HepG2 (cell line): ENCODE measurements at regions not wholly inside any gene's neighbourhood (a gene's known extent, or its start where the extent isn't known, plus 50 kb on each side); places are given as distances from the start of the nearest gene placed in this dataset.

Experiments used
- ATAC-seq: fragments of 200-7000 bp; cut with Tn5 transposase; 3 replicates; pipeline ENCODE4 v1.9.1; 2020; ENCODE audit warnings: mild to moderate bottlenecking, moderate library complexity
- BruUV-seq: library from RNA; stranded (reverse); fragments of 400-500 nt; replicated peaks from 2 replicates; lab custom pipeline; 2021; lab: Mats Ljungman, UMichigan
- CTCF ChIA-PET: fragments of 300-600 bp; formaldehyde crosslinking; extraction: SDS; loops from one replicate; lab custom pipeline; 2021; ENCODE audit warnings: low total read pairs, inconsistent platforms, low intra/inter-chr PET ratio; lab: Yijun Ruan, JAX
- POLR2A ChIA-PET: fragments of 350-600 bp; sonication (Branson Sonifier 250); formaldehyde crosslinking; loops from one replicate; lab custom pipeline; 2020; ENCODE audit warnings: antibody characterized with exemption, inconsistent platforms; lab: Yijun Ruan, JAX
- DNase-seq: peaks from one replicate; pipeline ENCODE4 v3.0.0-alpha.2; 2015; ENCODE audit warnings: low spot score
- FAIRE-seq: peaks from 3 replicates; lab custom pipeline; 2011; peaks lifted over from hg19 to GRCh38; lab: Jason Lieb, UNC
- H2AFZ ChIP-seq: one replicate; pipeline ENCODE4 v1.6.1; 2011; ENCODE audit warnings: low read length, inconsistent platforms
- H3K27ac ChIP-seq: fragments of 300-600 bp; 3 replicates; pipeline ENCODE4 v1.8.0; 2011; ENCODE audit warnings: mixed run types, mild to moderate bottlenecking, mixed read lengths, low read length, inconsistent platforms; ENCODE audit not compliant: insufficient read depth; ENCODE audit errors: extremely low read length
- H3K27me3 ChIP-seq, 2 experiments: fragments of 200-600 bp in 1 of 2; 2 replicates in 1 of 2; 3 replicates in 1 of 2; pipeline versions ENCODE4 v1.6.0 to v1.8.0; 2011; ENCODE audit warnings: low read length in 2 of 2, mild to moderate bottlenecking in 2 of 2, moderate library complexity in 2 of 2, inconsistent platforms in 1 of 2; ENCODE audit not compliant: insufficient read depth in 2 of 2, control insufficient read depth in 1 of 2
- H3K36me3 ChIP-seq, 2 experiments: fragments of 200-600 bp in 1 of 2; replicated peaks in 1 of 2; 2 replicates in 1 of 2; 3 replicates in 1 of 2; pipeline versions ENCODE4 v1.5.1 to v1.8.0; 2011; ENCODE audit warnings: low read length in 2 of 2, inconsistent platforms in 1 of 2; ENCODE audit not compliant: insufficient read depth in 2 of 2, control insufficient read depth in 1 of 2
- H3K4me1 ChIP-seq: 2 replicates; pipeline ENCODE4 v1.5.1; 2012; ENCODE audit warnings: low read length, inconsistent platforms; ENCODE audit not compliant: insufficient read depth
- H3K4me2 ChIP-seq: 2 replicates; pipeline ENCODE4 v1.6.0; 2011; ENCODE audit warnings: low read depth, low read length, inconsistent platforms
- H3K4me3 ChIP-seq, 3 experiments: fragments of 200-600 bp in 1 of 3; sonication (generic), shearing (Covaris generic) in 1 of 3; replicated peaks in 1 of 3; 2 replicates each; pipeline ENCODE4 v1.5.1; 2011 to 2016; ENCODE audit warnings: low read length in 3 of 3, inconsistent platforms in 2 of 3, low read depth in 2 of 3, mild to moderate bottlenecking in 2 of 3, control low read depth in 1 of 3, mixed read lengths in 1 of 3; ENCODE audit not compliant: insufficient read depth in 1 of 3
- H3K79me2 ChIP-seq: one replicate; pipeline ENCODE4 v1.6.1; 2011; ENCODE audit warnings: low read length, inconsistent platforms; ENCODE audit not compliant: insufficient read depth
- H3K9ac ChIP-seq: 2 replicates; pipeline ENCODE4 v1.6.0; 2011; ENCODE audit warnings: mild to moderate bottlenecking, low read depth, low read length, inconsistent platforms; ENCODE audit not compliant: insufficient read depth
- H3K9me3 ChIP-seq: 2 replicates; pipeline ENCODE4 v1.5.1; 2012; ENCODE audit warnings: mild to moderate bottlenecking, low read length
- H4K20me1 ChIP-seq: 2 replicates; pipeline ENCODE4 v1.6.0; 2011; ENCODE audit warnings: inconsistent platforms, mild to moderate bottlenecking, low read length, moderate library complexity; ENCODE audit not compliant: insufficient read depth
- FOSL2 ChIP-seq: sonication (generic); formaldehyde crosslinking; IDR thresholded peaks from 2 replicates; pipeline ENCODE4 v1.4.0; 2020; ENCODE audit warnings: missing genetic modification reagents
- GFI1 ChIP-seq: sonication (generic); formaldehyde crosslinking; IDR thresholded peaks from 2 replicates; pipeline ENCODE4 v1.5.0; 2020; ENCODE audit warnings: missing genetic modification reagents, mild to moderate bottlenecking, borderline replicate concordance
- USF2 ChIP-seq, 2 experiments: sonication (generic) in 1 of 2; formaldehyde crosslinking in 1 of 2; IDR thresholded peaks; 2 replicates each; pipeline versions ENCODE4 v1.5.1 to v1.6.1; 2011 to 2020; ENCODE audit warnings: borderline replicate concordance in 1 of 2, low read depth in 1 of 2, low read length in 1 of 2, mild to moderate bottlenecking in 1 of 2, missing genetic modification reagents in 1 of 2, moderate library complexity in 1 of 2
- ZBTB34 ChIP-seq: sonication (generic); formaldehyde crosslinking; IDR thresholded peaks from 2 replicates; pipeline ENCODE4 v1.8.0; 2022; ENCODE audit warnings: mild to moderate bottlenecking, missing genetic modification reagents
- ZNF605 ChIP-seq: sonication (generic); formaldehyde crosslinking; IDR thresholded peaks from 2 replicates; pipeline ENCODE4 v1.8.0; 2022; ENCODE audit warnings: mild to moderate bottlenecking, missing genetic modification reagents
- ZNF678 ChIP-seq: sonication (generic); formaldehyde crosslinking; IDR thresholded peaks from 2 replicates; pipeline ENCODE4 v1.4.0; 2020; ENCODE audit warnings: mild to moderate bottlenecking, missing genetic modification reagents
- ZNF891 ChIP-seq: sonication (generic); formaldehyde crosslinking; IDR thresholded peaks from 2 replicates; pipeline ENCODE4 v1.5.0; 2020; ENCODE audit warnings: mild to moderate bottlenecking, missing genetic modification reagents
- WGBS: methylation state at CpG from one replicate; pipeline ENCODE4 v1.1.6; 2017; ENCODE audit warnings: low lambda C conversion rate; 5-methylcytosine and 5-hydroxymethylcytosine counted together
- in situ Hi-C: cut with HindIII; loops from 2 replicates; pipeline ENCODE4 v1.10.0; 2017; ENCODE audit warnings: low pct_unique_long_range_greater_than_20kb; ENCODE audit not compliant: extremely low pct_ligation_motif_present
- intact Hi-C: fragments of 100-400 bp; cut with micrococcal nuclease; formaldehyde crosslinking; loops from one replicate; pipeline ENCODE4 v1.10.0; 2022; ENCODE audit not compliant: unreplicated experiment
- TF ChIP-seq, protein P1 (sequence below): sonication (generic); formaldehyde crosslinking; conservative IDR thresholded peaks from 2 replicates; pipeline ENCODE4 v1.8.1; 2023; ENCODE audit warnings: missing genetic modification reagents
- TF ChIP-seq, protein P2 (sequence below): sonication (generic); formaldehyde crosslinking; IDR thresholded peaks from 2 replicates; pipeline ENCODE4 v1.4.0; 2020; ENCODE audit warnings: missing genetic modification reagents, low read depth, mild to moderate bottlenecking, borderline replicate concordance
- TF ChIP-seq, protein P3 (sequence below): sonication (generic); formaldehyde crosslinking; IDR thresholded peaks from 2 replicates; pipeline ENCODE4 v1.5.1; 2020; ENCODE audit warnings: missing genetic modification reagents, mild to moderate bottlenecking, borderline replicate concordance
- TF ChIP-seq, protein P4 (sequence below): sonication (generic); formaldehyde crosslinking; IDR thresholded peaks from 2 replicates; pipeline ENCODE4 v1.8.0; 2023; ENCODE audit warnings: mild to moderate bottlenecking, missing genetic modification reagents

DNA sequence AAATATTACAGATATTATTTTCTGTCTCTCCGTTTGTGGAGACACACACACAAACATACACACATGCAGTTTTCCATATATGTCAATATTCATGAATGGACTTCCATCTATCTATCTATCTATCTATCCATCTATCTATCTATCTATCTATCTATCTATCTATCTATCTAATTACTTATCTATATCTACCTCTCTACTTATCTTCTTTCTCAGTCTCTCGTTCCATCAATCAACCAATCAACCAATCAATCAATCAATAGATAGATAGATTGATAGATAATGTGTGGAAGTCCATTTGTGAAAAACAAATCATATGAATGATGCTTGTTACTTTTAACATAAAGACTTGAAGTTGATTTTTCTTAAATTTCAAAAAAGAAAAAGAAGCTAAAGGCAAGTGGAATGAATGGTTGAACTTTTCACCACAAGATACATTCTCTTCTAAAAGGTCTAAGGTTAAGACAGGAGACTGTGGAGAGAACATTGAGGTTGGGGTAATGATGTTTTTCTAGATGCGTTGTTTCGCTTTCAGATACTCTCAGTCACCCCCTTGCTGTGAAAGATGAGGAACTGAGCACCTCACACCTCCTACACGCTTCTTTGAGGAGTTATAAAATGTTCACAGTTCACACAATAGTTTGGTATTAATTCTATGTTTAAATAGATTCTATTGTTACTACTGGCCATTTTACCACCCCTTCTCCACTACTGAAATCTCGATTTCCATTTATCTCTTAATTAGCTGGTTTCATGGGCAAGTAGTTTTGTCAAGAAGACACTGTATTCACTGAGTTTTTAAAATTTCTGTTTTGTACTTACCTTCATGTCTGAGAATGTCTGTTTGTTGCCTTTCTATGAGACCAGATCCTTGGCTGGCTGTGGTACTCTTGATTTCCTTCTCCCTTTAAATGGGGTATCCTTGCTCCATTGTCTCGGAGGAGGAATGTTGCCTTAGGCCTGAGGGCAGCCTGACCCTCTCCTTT, 114.1 kb downstream of the EMX2 start:
- no peak overlapping the region for H3K4me3 ChIP-seq
- no peaks in the 10 kb centered on the region for H3K79me2 ChIP-seq
- H4K20me1 ChIP-seq = no peaks in the 10 kb centered on the region
- no peaks in the 10 kb centered on the region for H3K36me3 ChIP-seq
- H2AFZ ChIP-seq = no peak overlapping the region
- H3K4me2 ChIP-seq = no peak overlapping the region
- ATAC-seq (no peak), FAIRE-seq (no peak), DNase-seq (no peak)
- H3K27ac ChIP-seq = no peak overlapping the region
- H3K4me1 ChIP-seq = no peaks in the 10 kb centered on the region
- WGBS = 2% methylated on average over 7 of the region's 7 CpGs
- POLR2A ChIA-PET = no interaction called here
- no TSS peak for BruUV-seq
- peaks cover 0 to 2% of the 10 kb centered on the region in 2 experiments; a peak in 2 of 5 replicates for H3K27me3 ChIP-seq
- CTCF ChIA-PET = no interaction called here
- in situ Hi-C loops = no loop called here
- H3K9ac ChIP-seq = no peak overlapping the region
- intact Hi-C loops = no loop called here
- peaks cover 10% of the 10 kb centered on the region; the same call in 1 of the 2 replicates for H3K9me3 ChIP-seq
- TF ChIP-seq USF2 (IDR thresholded peaks at IDR 0.05; ENCODE audit: low read depth, low read length) (no peak), USF2 (CRISPR knock-in tag; IDR thresholded peaks at IDR 0.05; ENCODE audit: borderline replicate concordance) (no peak), GFI1 (CRISPR knock-in tag) (no peak), FOSL2 (CRISPR knock-in tag) (no peak), ZBTB34 (no peak), ZNF891 (no peak), ZNF605 (no peak), ZNF678 (CRISPR knock-in tag) (no peak)
- TF ChIP-seq, protein P1, sequence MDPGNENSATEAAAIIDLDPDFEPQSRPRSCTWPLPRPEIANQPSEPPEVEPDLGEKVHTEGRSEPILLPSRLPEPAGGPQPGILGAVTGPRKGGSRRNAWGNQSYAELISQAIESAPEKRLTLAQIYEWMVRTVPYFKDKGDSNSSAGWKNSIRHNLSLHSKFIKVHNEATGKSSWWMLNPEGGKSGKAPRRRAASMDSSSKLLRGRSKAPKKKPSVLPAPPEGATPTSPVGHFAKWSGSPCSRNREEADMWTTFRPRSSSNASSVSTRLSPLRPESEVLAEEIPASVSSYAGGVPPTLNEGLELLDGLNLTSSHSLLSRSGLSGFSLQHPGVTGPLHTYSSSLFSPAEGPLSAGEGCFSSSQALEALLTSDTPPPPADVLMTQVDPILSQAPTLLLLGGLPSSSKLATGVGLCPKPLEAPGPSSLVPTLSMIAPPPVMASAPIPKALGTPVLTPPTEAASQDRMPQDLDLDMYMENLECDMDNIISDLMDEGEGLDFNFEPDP (CRISPR knock-in tag) = no peak
- TF ChIP-seq, protein P2, sequence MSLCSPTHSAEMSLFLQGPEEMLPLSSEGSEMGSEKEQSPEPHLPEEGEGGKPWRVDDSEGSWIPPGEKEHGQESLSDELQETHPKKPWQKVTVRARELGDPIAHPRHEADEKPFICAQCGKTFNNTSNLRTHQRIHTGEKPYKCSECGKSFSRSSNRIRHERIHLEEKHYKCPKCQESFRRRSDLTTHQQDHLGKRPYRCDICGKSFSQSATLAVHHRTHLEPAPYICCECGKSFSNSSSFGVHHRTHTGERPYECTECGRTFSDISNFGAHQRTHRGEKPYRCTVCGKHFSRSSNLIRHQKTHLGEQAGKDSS (CRISPR knock-in tag) = no peak
- TF ChIP-seq, protein P3, sequence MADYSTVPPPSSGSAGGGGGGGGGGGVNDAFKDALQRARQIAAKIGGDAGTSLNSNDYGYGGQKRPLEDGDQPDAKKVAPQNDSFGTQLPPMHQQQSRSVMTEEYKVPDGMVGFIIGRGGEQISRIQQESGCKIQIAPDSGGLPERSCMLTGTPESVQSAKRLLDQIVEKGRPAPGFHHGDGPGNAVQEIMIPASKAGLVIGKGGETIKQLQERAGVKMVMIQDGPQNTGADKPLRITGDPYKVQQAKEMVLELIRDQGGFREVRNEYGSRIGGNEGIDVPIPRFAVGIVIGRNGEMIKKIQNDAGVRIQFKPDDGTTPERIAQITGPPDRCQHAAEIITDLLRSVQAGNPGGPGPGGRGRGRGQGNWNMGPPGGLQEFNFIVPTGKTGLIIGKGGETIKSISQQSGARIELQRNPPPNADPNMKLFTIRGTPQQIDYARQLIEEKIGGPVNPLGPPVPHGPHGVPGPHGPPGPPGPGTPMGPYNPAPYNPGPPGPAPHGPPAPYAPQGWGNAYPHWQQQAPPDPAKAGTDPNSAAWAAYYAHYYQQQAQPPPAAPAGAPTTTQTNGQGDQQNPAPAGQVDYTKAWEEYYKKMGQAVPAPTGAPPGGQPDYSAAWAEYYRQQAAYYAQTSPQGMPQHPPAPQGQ (CRISPR knock-in tag) = no peak
- TF ChIP-seq, protein P4, sequence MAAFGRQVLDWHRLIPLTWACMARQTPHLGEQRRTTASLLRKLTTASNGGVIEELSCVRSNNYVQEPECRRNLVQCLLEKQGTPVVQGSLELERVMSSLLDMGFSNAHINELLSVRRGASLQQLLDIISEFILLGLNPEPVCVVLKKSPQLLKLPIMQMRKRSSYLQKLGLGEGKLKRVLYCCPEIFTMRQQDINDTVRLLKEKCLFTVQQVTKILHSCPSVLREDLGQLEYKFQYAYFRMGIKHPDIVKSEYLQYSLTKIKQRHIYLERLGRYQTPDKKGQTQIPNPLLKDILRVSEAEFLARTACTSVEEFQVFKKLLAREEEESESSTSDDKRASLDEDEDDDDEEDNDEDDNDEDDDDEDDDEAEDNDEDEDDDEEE (CRISPR knock-in tag) = no peak
